Ovary (tissue), 7 donors: ENCODE measurements at regions not wholly inside any gene's neighbourhood (a gene's known extent, or its start where the extent isn't known, plus 50 kb on each side); places are given as distances from the start of the nearest gene placed in this dataset.

Source experiments
- DNase-seq, 5 donors: peaks; one replicate each; pipeline ENCODE4 v3.0.0-alpha.2; 2019 to 2020
- H3K27ac ChIP-seq, 2 donors: fragments of 200-600 bp; one replicate each; pipeline versions ENCODE4 v1.5.1 to v1.8.0; 2019 to 2022
- H3K27me3 ChIP-seq: fragments of 200-600 bp; one replicate; pipeline ENCODE4 v1.8.0; 2022
- H3K36me3 ChIP-seq: fragments of 200-600 bp; sonication (generic); one replicate; pipeline ENCODE4 v1.5.1; 2019
- H3K4me1 ChIP-seq: one replicate; pipeline ENCODE4 v1.8.1; 2013; ENCODE audit warnings: mild to moderate bottlenecking, moderate library complexity; ENCODE audit not compliant: insufficient read depth
- H3K4me3 ChIP-seq: fragments of 200-600 bp; sonication (generic); one replicate; pipeline ENCODE4 v1.5.1; 2017
- H3K9me3 ChIP-seq, 2 donors: fragments of 200-600 bp in 1 of 2; sonication (generic) in 1 of 2; one replicate each; pipeline versions ENCODE4 v1.5.1 to v1.8.1; 2013 to 2019; ENCODE audit warnings: mild to moderate bottlenecking in 1 of 2, moderate library complexity in 1 of 2
- EP300 ChIP-seq: sonication (generic); formaldehyde crosslinking; IDR thresholded peaks from one replicate; pipeline ENCODE4 v1.6.1; 2017; ENCODE audit warnings: antibody characterized with exemption
- POLR2A ChIP-seq: fragments of 450-650 bp; IDR thresholded peaks from one replicate; pipeline ENCODE4 v1.6.1; 2017; ENCODE audit warnings: antibody characterized with exemption, mild to moderate bottlenecking, moderate library complexity
- WGBS, 3 donors: extraction: QIAGEN DNeasy Blood & Tissue Kit in 1 of 3; methylation state at CpG; one replicate each; pipeline versions ENCODE4 v1.1.5 to v1.1.7; 2013 to 2017; 5-methylcytosine and 5-hydroxymethylcytosine counted together
- intact Hi-C, 4 donors: fragments of 100-400 bp; cut with DNase I; formaldehyde crosslinking; loops; one replicate each; pipeline versions ENCODE4 v1.11.0 to v1.15.1; 2022 to 2023
- TF ChIP-seq, protein P1 (sequence below), 3 donors: fragments of 450-650 bp in 2 of 3; fragments of 200-600 bp in 1 of 3; IDR thresholded peaks; one replicate each; pipeline versions ENCODE4 v1.5.1 to v1.8.0; 2016 to 2022; ENCODE audit warnings: antibody characterized with exemption in 3 of 3, mild to moderate bottlenecking in 1 of 3
- donor health status: DM: no; HTN: no; CAD: no; lungs with moderate emphysema.
- donor health status: DM: no; HTN: no; CAD: no.
- donor health status: Bipolar disorder and iron deficiency.
- donor health status: DM: no; HTN: no; CAD: no.
- donor health status: DM: yes; HTN: yes; CAD: no.

DNA sequence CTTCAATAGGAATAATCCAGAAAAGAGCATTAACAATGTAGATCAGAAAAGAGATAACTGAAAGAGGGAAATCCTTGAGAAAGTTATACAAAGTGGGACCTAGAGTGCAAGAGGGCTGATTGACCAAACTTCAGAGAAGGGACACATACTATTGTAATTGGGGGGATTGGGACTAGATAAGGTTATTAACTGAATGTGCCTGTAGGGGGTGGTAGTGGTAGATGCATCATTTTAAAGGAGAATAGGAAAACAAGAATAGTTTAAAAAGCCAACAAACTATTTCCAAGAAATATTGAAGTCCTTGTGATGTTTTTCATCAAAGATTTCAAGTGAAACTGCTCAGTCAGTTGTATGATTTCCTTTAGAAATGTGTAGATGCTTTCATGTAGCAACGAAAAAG is 468.5 kb downstream of the TAF11L14 start:
- Histone ChIP-seq H3K36me3 (no peaks in the 10 kb centered on the region), H3K4me1 (no peaks in the 10 kb centered on the region), H3K27me3 (no peaks in the 10 kb centered on the region), H3K9me3 (no peaks in the 10 kb centered on the region), H3K27ac (no peak overlapping the region), H3K4me3 (no peak overlapping the region)
- intact Hi-C loops: no loop called here
- 29 to 48% (median 33%) methylated on average over 1 of the region's 1 CpG for WGBS, 3 donors
- no peak for DNase-seq
- no peak for TF ChIP-seq POLR2A
- TF ChIP-seq, protein P1, sequence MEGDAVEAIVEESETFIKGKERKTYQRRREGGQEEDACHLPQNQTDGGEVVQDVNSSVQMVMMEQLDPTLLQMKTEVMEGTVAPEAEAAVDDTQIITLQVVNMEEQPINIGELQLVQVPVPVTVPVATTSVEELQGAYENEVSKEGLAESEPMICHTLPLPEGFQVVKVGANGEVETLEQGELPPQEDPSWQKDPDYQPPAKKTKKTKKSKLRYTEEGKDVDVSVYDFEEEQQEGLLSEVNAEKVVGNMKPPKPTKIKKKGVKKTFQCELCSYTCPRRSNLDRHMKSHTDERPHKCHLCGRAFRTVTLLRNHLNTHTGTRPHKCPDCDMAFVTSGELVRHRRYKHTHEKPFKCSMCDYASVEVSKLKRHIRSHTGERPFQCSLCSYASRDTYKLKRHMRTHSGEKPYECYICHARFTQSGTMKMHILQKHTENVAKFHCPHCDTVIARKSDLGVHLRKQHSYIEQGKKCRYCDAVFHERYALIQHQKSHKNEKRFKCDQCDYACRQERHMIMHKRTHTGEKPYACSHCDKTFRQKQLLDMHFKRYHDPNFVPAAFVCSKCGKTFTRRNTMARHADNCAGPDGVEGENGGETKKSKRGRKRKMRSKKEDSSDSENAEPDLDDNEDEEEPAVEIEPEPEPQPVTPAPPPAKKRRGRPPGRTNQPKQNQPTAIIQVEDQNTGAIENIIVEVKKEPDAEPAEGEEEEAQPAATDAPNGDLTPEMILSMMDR (IDR thresholded peaks at IDR 0.05): no peak
- no peak for TF ChIP-seq EP300

DNA sequence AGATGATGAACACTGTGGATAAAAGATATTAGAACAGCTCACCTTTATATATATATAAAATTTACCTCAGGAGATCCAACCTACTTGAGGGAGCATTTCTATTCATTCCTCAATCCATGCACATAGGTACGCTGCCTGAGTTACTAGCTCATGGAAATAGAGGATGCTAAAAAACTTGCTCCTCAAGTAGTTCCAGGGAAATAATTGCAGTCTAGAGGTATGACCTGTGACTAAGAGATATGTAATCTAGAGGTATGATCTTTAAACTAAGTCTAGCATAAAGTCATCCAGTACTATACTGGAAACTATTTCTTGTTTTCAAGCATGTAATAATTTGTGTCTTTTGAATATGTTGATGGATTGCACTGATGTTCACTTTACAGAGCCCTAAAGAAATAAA is 471.2 kb downstream of the TAF11L14 start:
- DNase-seq: no peak
- no peaks in the 10 kb centered on the region for H3K4me1 ChIP-seq
- H3K27ac ChIP-seq: no peak overlapping the region
- H3K4me3 ChIP-seq: no peak overlapping the region
- intact Hi-C loops: no loop called here
- no peaks in the 10 kb centered on the region for H3K27me3 ChIP-seq
- TF ChIP-seq EP300 (no peak), POLR2A (no peak)
- TF ChIP-seq, protein P1 (IDR thresholded peaks at IDR 0.05): no peak
- WGBS, 3 donors: 85 to 98% (median 97%) methylated on average over 1 of the region's 1 CpG
- no peaks in the 10 kb centered on the region for H3K9me3 ChIP-seq
- no peaks in the 10 kb centered on the region for H3K36me3 ChIP-seq

- Histone ChIP-seq H3K27me3 (no peaks in the 10 kb centered on the region), H3K4me1 (no peaks in the 10 kb centered on the region), H3K36me3 (no peaks in the 10 kb centered on the region), H3K27ac (no peak overlapping the region), H3K9me3 (no peaks in the 10 kb centered on the region), H3K4me3 (no peak overlapping the region)
- DNase-seq: no peak
- TF ChIP-seq, protein P1 (IDR thresholded peaks at IDR 0.05): no peak
- no peak for TF ChIP-seq POLR2A
- 63 to 70% (median 67%) methylated on average over 5 of the region's 5 CpGs for WGBS, 3 donors
- intact Hi-C loops: no loop called here
Measured at GRCh38 chr5:18111906-18112465, 477.7 kb downstream of the TAF11L14 start.

DNA sequence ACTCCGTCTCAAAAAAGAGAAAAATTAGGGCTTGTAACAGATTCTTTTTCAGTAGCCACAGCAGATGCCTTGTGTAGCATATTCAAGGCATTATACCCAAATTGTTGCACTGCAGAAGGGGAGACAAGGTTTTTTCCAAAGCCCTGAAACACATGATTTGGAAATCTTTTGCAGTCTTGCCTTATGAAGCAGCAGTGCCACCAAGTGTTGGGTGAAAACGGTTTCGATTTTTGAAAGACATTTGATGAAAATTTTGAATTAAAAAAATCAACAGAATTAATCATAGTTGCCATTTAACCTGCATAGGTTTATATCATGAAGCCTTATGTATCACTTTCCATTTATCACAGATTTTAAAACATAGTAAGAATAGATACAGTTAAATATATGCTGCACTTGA is 479.5 kb downstream of the TAF11L14 start:
- H3K9me3 ChIP-seq: no peaks in the 10 kb centered on the region
- no peak for TF ChIP-seq EP300
- H3K36me3 ChIP-seq: no peaks in the 10 kb centered on the region
- H3K4me3 ChIP-seq: no peak overlapping the region
- no peak overlapping the region for H3K27ac ChIP-seq
- 63 to 68% (median 65%) methylated on average over 3 of the region's 3 CpGs for WGBS, 3 donors
- no peaks in the 10 kb centered on the region for H3K27me3 ChIP-seq
- H3K4me1 ChIP-seq: no peaks in the 10 kb centered on the region
- intact Hi-C loops: no loop called here
- DNase-seq: no peak

GRCh38 chr5:18114151-18114757 is 480.0 kb downstream of the TAF11L14 start:
- no peaks in the 10 kb centered on the region for H3K36me3 ChIP-seq
- WGBS, 3 donors: 63 to 75% (median 71%) methylated on average over 6 of the region's 6 CpGs
- H3K27me3 ChIP-seq: no peaks in the 10 kb centered on the region
- no peak overlapping the region for H3K4me3 ChIP-seq
- H3K9me3 ChIP-seq: no peaks in the 10 kb centered on the region
- H3K4me1 ChIP-seq: no peaks in the 10 kb centered on the region
- H3K27ac ChIP-seq: no peak overlapping the region
- no peak for DNase-seq
- TF ChIP-seq, protein P1 (IDR thresholded peaks at IDR 0.05): no peak
- TF ChIP-seq EP300: no peak
- TF ChIP-seq POLR2A: no peak
- intact Hi-C loops: no loop called here
